ENCODE measurements at regions not wholly inside any gene's neighbourhood (a gene's known extent, or its start where the extent isn't known, plus 50 kb on each side); places are given as distances from the start of the nearest gene placed in this dataset.

DNA sequence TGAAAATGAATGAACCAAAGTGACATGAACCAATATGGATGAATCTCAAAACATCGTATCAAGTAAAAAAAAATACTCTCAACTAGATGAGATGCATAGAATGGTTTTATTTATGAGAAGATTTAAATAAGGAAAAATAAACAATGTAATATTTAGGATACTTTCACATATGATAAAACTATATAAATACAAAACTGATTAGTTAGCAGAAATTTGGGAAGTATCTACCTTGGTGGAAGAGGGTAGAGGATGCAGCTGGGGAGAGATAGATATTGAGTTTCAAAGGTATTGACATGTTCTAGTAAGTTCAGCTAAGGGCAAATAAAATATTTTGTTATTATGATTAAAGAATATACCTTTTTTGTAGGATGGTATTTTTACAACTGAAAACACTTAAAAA, 463.1 kb downstream of the SH2D4B start:
- POLR2A ChIA-PET (ENCODE audit: unreplicated experiment): no interaction called here
- Histone ChIP-seq H2BK20ac (ENCODE audit: low read depth, low read length) (no peak overlapping the region), H4K20me1 (ENCODE audit: insufficient read depth, low read length) (no peaks in the 10 kb centered on the region), H2BK5ac (ENCODE audit: low read depth, low read length, poor library complexity, severe bottlenecking) (no peak overlapping the region), H2BK15ac (ENCODE audit: low read depth, low read length) (no peak overlapping the region), H3K56ac (ENCODE audit: extremely low read depth, insufficient read depth, low read length) (no peak overlapping the region), H4K8ac (ENCODE audit: low read depth in 2 of 2, low read length in 2 of 2) (no peak overlapping the region), H3K27me3 (ENCODE audit: control insufficient read depth, insufficient read depth, low read length) (no peaks in the 10 kb centered on the region), H3K4ac (ENCODE audit: low read depth, low read length) (no peak overlapping the region), H3K9me1 (ENCODE audit: insufficient read depth, low read length) (no peaks in the 10 kb centered on the region), H4K5ac (ENCODE audit: low read depth, low read length) (no peak overlapping the region), H2AK5ac (ENCODE audit: low read depth, low read length) (no peak overlapping the region), H3K36me3 (ENCODE audit: control insufficient read depth, insufficient read depth, low read length) (no peaks in the 10 kb centered on the region), H2AFZ (replicated peaks; ENCODE audit: low read length, poor library complexity) (no peak overlapping the region), H3K4me3 (ENCODE audit: insufficient read depth, low read depth, low read length) (no peak overlapping the region), H3K14ac (replicated peaks; ENCODE audit: low read depth, low read length) (no peak overlapping the region), H3K4me1 (ENCODE audit: control insufficient read depth, insufficient read depth, low read length) (no peaks in the 10 kb centered on the region), H2AK9ac (replicated peaks; ENCODE audit: low read depth, low read length, poor library complexity) (no peak overlapping the region), H4K91ac (ENCODE audit: insufficient read depth, low read depth, low read length) (no peak overlapping the region), H3K27ac (ENCODE audit: insufficient read depth, low read length) (no peak overlapping the region), H3K9me3 (ENCODE audit: control insufficient read depth, insufficient read depth, low read length) (peaks cover 13% of the 10 kb centered on the region), H2BK120ac (ENCODE audit: low read depth, low read length) (no peak overlapping the region), H3K18ac (ENCODE audit: low read depth, low read length) (no peak overlapping the region), H3K23ac (ENCODE audit: low read depth, low read length) (no peak overlapping the region), H3K4me2 (ENCODE audit: low read depth, low read length) (no peak overlapping the region), H3K9ac (ENCODE audit: low read depth, low read length) (no peak overlapping the region), H3K79me1 (ENCODE audit: low read depth in 1 of 2, low read length in 2 of 2) (no peaks in the 10 kb centered on the region)
- DNase-seq (no peak), ATAC-seq (ENCODE audit: low read depth) (no peak)
- CTCF ChIA-PET: no interaction called here
- dilution Hi-C loops (cut with HindIII; ENCODE audit: low sequenced_read_pairs, unreplicated experiment) (no loop called here), in situ Hi-C loops (cut with MboI; ENCODE audit: low sequenced_read_pairs) (no loop called here), intact Hi-C loops (cut with micrococcal nuclease) (no loop called here)
- no TSS peak for BruUV-seq (replicated peaks)
- TF ChIP-seq NFE2L2 (IDR thresholded peaks at IDR 0.05; ENCODE audit: low read depth, low read length): no peak
- peak; percentile 23; the same call in 1 of the 2 replicates for TF ChIP-seq MAFK (IDR thresholded peaks at IDR 0.05; ENCODE audit: low read depth, low read length)
- WGBS, 2 experiments (ENCODE audit: extremely low coverage in 2 of 2, insufficient read length in 1 of 2): no CpG with 5 or more reads among the region's 1 CpG

All from IMR-90 (cell line).